OCI-LY7 (cell line): ENCODE measurements at regions not wholly inside any gene's neighbourhood (a gene's known extent, or its start where the extent isn't known, plus 50 kb on each side); places are given as distances from the start of the nearest gene placed in this dataset.

Experiments used
- EZH2phosphoT487 ChIP-seq: fragments of 200-600 bp; sonication (generic); IDR thresholded peaks from 2 replicates; pipeline ENCODE4 v1.6.1; 2018; ENCODE audit warnings: low read depth, borderline replicate concordance, mild to moderate bottlenecking, mixed run types, antibody characterized with exemption, low read length, moderate library complexity, mixed read lengths
- TF ChIP-seq, protein P1 (sequence below): fragments of 200-600 bp; sonication (generic); conservative IDR thresholded peaks from 2 replicates; pipeline ENCODE4 v1.5.1; 2014; ENCODE audit warnings: mild to moderate bottlenecking, antibody characterized with exemption, low read length, moderate library complexity, mixed read lengths

DNA sequence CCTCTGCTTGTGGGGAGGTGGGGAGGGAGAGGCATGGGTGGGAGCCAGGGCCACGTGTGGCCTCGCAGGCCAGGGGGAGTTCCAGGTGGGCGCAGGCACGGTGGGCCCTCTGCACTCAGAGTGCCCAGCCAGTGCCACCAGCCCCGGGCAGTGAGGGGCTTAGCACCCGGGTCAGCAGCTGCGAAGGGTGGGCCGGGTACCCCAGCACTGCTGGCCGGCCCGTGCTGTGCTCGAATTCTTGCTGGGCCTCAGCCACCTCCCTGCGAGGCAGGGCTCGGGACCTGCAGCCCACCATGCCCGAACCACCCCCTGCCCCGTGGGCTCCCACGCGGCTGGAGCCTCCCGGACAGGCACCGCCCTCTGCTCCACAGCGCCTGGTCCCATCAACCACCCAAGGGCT lies 1277.2 kb downstream of the JRKL start:
- TF ChIP-seq EZH2phosphoT487: no peak
- TF ChIP-seq, protein P1, sequence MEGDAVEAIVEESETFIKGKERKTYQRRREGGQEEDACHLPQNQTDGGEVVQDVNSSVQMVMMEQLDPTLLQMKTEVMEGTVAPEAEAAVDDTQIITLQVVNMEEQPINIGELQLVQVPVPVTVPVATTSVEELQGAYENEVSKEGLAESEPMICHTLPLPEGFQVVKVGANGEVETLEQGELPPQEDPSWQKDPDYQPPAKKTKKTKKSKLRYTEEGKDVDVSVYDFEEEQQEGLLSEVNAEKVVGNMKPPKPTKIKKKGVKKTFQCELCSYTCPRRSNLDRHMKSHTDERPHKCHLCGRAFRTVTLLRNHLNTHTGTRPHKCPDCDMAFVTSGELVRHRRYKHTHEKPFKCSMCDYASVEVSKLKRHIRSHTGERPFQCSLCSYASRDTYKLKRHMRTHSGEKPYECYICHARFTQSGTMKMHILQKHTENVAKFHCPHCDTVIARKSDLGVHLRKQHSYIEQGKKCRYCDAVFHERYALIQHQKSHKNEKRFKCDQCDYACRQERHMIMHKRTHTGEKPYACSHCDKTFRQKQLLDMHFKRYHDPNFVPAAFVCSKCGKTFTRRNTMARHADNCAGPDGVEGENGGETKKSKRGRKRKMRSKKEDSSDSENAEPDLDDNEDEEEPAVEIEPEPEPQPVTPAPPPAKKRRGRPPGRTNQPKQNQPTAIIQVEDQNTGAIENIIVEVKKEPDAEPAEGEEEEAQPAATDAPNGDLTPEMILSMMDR: no peak
